OCI-LY7 (cell line): ENCODE measurements at regions not wholly inside any gene's neighbourhood (a gene's known extent, or its start where the extent isn't known, plus 50 kb on each side); places are given as distances from the start of the nearest gene placed in this dataset.

Experiments used
- BruUV-seq: library from RNA; stranded (reverse); fragments of 400-500 nt; replicated peaks from 2 replicates; lab custom pipeline; 2021; lab: Mats Ljungman, UMichigan
- CTCF ChIA-PET: fragments of 300-600 bp; sonication (Branson Sonifier 250); formaldehyde crosslinking; loops from one replicate; lab custom pipeline; 2022; ENCODE audit warnings: antibody characterized with exemption; ENCODE audit not compliant: unreplicated experiment; lab: Charles Lee
- POLR2A ChIA-PET: fragments of 300-600 bp; sonication (Branson Sonifier 250); formaldehyde crosslinking; loops from one replicate; lab custom pipeline; 2022; ENCODE audit warnings: antibody characterized with exemption; lab: Charles Lee
- DNase-seq: peaks from one replicate; pipeline ENCODE4 v3.0.0-alpha.2; 2015; ENCODE audit warnings: low spot score
- H2AFZ ChIP-seq: fragments of 200-600 bp; sonication (generic), shearing (Covaris generic); 2 replicates; pipeline ENCODE4 v1.6.1; 2014; ENCODE audit warnings: mild to moderate bottlenecking, antibody characterized with exemption, low read length, moderate library complexity
- H3K27ac ChIP-seq: fragments of 200-600 bp; sonication (generic); 2 replicates; pipeline ENCODE4 v1.5.1; 2014; ENCODE audit warnings: mixed run types, low read depth, mild to moderate bottlenecking, moderate library complexity, low read length, inconsistent platforms; ENCODE audit not compliant: poor library complexity, severe bottlenecking
- H3K36me3 ChIP-seq: fragments of 200-600 bp; sonication (generic); 2 replicates; pipeline ENCODE4 v1.6.1; 2014; ENCODE audit warnings: mild to moderate bottlenecking, antibody characterized with exemption, low read length, moderate library complexity, mixed read lengths; ENCODE audit not compliant: insufficient read depth
- H3K4me1 ChIP-seq: fragments of 200-600 bp; sonication (generic); 2 replicates; pipeline ENCODE4 v1.5.1; 2014; ENCODE audit warnings: mild to moderate bottlenecking, low read length; ENCODE audit not compliant: insufficient read depth, poor library complexity, severe bottlenecking
- H3K4me2 ChIP-seq: fragments of 200-600 bp; sonication (generic); 2 replicates; pipeline ENCODE4 v1.6.1; 2014; ENCODE audit warnings: mild to moderate bottlenecking, low read length
- H3K4me3 ChIP-seq: fragments of 200-600 bp; sonication (generic); 2 replicates; pipeline ENCODE4 v1.5.1; 2014; ENCODE audit warnings: mild to moderate bottlenecking, low read depth, low read length; ENCODE audit not compliant: poor library complexity, severe bottlenecking
- H3K79me2 ChIP-seq: fragments of 200-600 bp; sonication (generic); 2 replicates; pipeline ENCODE4 v1.6.1; 2016; ENCODE audit warnings: low read depth, mild to moderate bottlenecking, low read length, moderate library complexity, mixed read lengths; ENCODE audit not compliant: insufficient read depth
- H3K9me2 ChIP-seq: fragments of 200-600 bp; sonication (generic); 2 replicates; pipeline ENCODE4 v1.6.1; 2016; ENCODE audit warnings: mild to moderate bottlenecking, low read length, mixed read lengths; ENCODE audit not compliant: insufficient read depth
- H3K9me3 ChIP-seq: fragments of 200-600 bp; sonication (generic); 2 replicates; pipeline ENCODE4 v1.6.1; 2014; ENCODE audit warnings: mild to moderate bottlenecking, mixed run types, low read length, mixed read lengths
- H4K20me1 ChIP-seq: fragments of 200-600 bp; sonication (generic); 2 replicates; pipeline ENCODE4 v1.6.1; 2014; ENCODE audit warnings: mild to moderate bottlenecking, antibody characterized with exemption, low read length, moderate library complexity, mixed read lengths; ENCODE audit not compliant: insufficient read depth
- EZH2phosphoT487 ChIP-seq: fragments of 200-600 bp; sonication (generic); IDR thresholded peaks from 2 replicates; pipeline ENCODE4 v1.6.1; 2018; ENCODE audit warnings: low read depth, borderline replicate concordance, mild to moderate bottlenecking, mixed run types, antibody characterized with exemption, low read length, moderate library complexity, mixed read lengths
- intact Hi-C: fragments of 100-400 bp; cut with micrococcal nuclease; formaldehyde crosslinking; loops from one replicate; pipeline ENCODE4 v1.10.0; 2022; ENCODE audit not compliant: unreplicated experiment
- TF ChIP-seq, protein P1 (sequence below): fragments of 200-600 bp; sonication (generic); conservative IDR thresholded peaks from 2 replicates; pipeline ENCODE4 v1.5.1; 2014; ENCODE audit warnings: mild to moderate bottlenecking, antibody characterized with exemption, low read length, moderate library complexity, mixed read lengths

DNA sequence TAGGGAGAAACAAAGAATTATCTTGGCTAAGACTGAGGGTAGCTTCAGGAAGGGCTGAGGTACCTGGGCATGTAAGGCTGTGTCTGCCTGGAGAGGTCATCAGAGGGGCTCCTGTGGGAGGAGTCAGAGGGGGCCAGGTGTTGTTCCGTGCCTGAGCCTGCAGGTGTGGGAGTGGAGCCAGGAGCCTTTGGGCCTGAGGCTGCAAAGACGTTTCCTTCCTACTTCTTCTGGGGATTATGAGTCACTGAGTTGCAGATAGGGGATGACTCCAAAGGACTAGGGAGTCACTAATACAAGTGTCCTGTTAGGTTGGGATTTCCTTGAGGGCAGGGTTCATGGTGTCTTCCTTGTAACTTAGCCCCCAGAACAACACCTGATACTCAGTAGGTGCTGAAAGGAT lies 391.1 kb downstream of the ARHGEF28 start:
- H3K4me2 ChIP-seq, result no peak overlapping the region
- TF ChIP-seq, protein P1, sequence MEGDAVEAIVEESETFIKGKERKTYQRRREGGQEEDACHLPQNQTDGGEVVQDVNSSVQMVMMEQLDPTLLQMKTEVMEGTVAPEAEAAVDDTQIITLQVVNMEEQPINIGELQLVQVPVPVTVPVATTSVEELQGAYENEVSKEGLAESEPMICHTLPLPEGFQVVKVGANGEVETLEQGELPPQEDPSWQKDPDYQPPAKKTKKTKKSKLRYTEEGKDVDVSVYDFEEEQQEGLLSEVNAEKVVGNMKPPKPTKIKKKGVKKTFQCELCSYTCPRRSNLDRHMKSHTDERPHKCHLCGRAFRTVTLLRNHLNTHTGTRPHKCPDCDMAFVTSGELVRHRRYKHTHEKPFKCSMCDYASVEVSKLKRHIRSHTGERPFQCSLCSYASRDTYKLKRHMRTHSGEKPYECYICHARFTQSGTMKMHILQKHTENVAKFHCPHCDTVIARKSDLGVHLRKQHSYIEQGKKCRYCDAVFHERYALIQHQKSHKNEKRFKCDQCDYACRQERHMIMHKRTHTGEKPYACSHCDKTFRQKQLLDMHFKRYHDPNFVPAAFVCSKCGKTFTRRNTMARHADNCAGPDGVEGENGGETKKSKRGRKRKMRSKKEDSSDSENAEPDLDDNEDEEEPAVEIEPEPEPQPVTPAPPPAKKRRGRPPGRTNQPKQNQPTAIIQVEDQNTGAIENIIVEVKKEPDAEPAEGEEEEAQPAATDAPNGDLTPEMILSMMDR, result no peak
- no peak for TF ChIP-seq EZH2phosphoT487
- H3K9me3 ChIP-seq, result no peaks in the 10 kb centered on the region
- H3K4me1 ChIP-seq, result no peaks in the 10 kb centered on the region
- intact Hi-C loops, result no loop called here
- CTCF ChIA-PET, result no interaction called here
- no peak for DNase-seq
- H4K20me1 ChIP-seq, result no peaks in the 10 kb centered on the region
- no peak overlapping the region for H2AFZ ChIP-seq
- POLR2A ChIA-PET, result no interaction called here
- no peaks in the 10 kb centered on the region for H3K79me2 ChIP-seq
- no peak overlapping the region for H3K27ac ChIP-seq
- no peaks in the 10 kb centered on the region for H3K9me2 ChIP-seq
- no peaks in the 10 kb centered on the region for H3K36me3 ChIP-seq
- no peak overlapping the region for H3K4me3 ChIP-seq
- BruUV-seq, result no TSS peak

DNA sequence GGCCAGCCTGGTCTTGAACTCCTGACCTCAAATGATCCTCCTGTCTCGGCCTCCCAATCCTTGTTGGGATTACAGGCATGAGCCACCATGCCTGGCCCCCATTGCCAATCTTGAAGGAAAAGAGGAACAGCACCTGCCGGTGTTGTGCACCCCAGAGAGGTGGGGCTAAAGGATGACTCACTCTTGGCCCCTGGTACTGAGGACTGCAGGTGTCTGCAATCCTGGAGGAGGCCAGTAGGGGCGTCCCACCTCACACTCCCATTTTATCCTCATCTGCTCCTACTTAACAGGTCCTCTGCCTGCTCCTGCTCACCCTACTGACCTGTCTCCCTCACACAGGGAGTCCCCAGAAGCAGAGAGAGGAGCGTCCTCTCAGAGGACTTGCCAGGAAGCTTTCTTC lies 390.4 kb downstream of the ARHGEF28 start:
- ChIA-PET POLR2A (interaction anchor here (0.7 kb wide), 1 partner anchor 256 kb away, joined by 7 read pairs; no protein-coding TSS in a partner anchor), CTCF (no interaction called here)
- no peak overlapping the region for H2AFZ ChIP-seq
- BruUV-seq, result no TSS peak
- H3K4me2 ChIP-seq, result no peak overlapping the region
- H3K79me2 ChIP-seq, result no peaks in the 10 kb centered on the region
- H3K36me3 ChIP-seq, result no peaks in the 10 kb centered on the region
- intact Hi-C loops, result no loop called here
- H3K9me3 ChIP-seq, result no peaks in the 10 kb centered on the region
- no peaks in the 10 kb centered on the region for H3K9me2 ChIP-seq
- H3K4me1 ChIP-seq, result no peaks in the 10 kb centered on the region
- H4K20me1 ChIP-seq, result no peaks in the 10 kb centered on the region
- no peak overlapping the region for H3K27ac ChIP-seq
- TF ChIP-seq EZH2phosphoT487, result no peak
- TF ChIP-seq, protein P1, result peak; percentile 54
- H3K4me3 ChIP-seq, result no peak overlapping the region
- DNase-seq, result peak; percentile 4

GRCh38 chr5:74015716-74016115 lies 389.7 kb downstream of the ARHGEF28 start:
- POLR2A ChIA-PET, result interaction anchor here (0.7 kb wide), 1 partner anchor 256 kb away, joined by 7 read pairs; no protein-coding TSS in a partner anchor
- BruUV-seq, result no TSS peak
- H4K20me1 ChIP-seq, result no peaks in the 10 kb centered on the region
- no peak overlapping the region for H3K4me3 ChIP-seq
- H3K36me3 ChIP-seq, result no peaks in the 10 kb centered on the region
- no peaks in the 10 kb centered on the region for H3K9me2 ChIP-seq
- intact Hi-C loops, result no loop called here
- no peaks in the 10 kb centered on the region for H3K9me3 ChIP-seq
- TF ChIP-seq, protein P1, result no peak
- no peak for TF ChIP-seq EZH2phosphoT487
- no peaks in the 10 kb centered on the region for H3K4me1 ChIP-seq
- H3K4me2 ChIP-seq, result no peak overlapping the region
- CTCF ChIA-PET, result no interaction called here
- H3K27ac ChIP-seq, result no peak overlapping the region
- DNase-seq, result no peak
- no peak overlapping the region for H2AFZ ChIP-seq
- H3K79me2 ChIP-seq, result no peaks in the 10 kb centered on the region
